ENCODE measurements at regions not wholly inside any gene's neighbourhood (a gene's known extent, or its start where the extent isn't known, plus 50 kb on each side); places are given as distances from the start of the nearest gene placed in this dataset.

DNA sequence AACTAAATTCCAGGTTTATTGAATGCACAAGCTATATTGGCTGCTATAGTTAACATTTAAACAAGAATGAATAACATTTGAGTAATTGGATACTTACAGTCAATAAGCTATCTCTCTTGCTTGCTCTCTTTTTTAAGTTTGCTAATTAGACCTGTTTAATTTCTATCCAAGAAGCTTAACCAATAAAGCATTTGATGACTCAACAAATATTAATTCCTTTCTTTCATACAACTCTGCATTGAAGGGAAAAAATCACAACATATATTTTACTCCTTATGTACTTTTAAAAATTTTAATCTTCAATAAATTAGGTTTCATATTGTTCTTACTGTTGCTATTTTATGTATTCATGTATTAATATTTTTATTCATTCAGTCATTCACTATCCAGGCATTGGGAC, 1552.6 kb upstream of the ADGRL3 start:
- H3K4me3 ChIP-seq (ENCODE audit: low read depth, low read length), result no peak overlapping the region
- no peak for DNase-seq (ENCODE audit: low read depth)
- H3K36me3 ChIP-seq (ENCODE audit: control insufficient read depth, insufficient read depth, low read length), result no peaks in the 10 kb centered on the region
- TF ChIP-seq, protein P1, sequence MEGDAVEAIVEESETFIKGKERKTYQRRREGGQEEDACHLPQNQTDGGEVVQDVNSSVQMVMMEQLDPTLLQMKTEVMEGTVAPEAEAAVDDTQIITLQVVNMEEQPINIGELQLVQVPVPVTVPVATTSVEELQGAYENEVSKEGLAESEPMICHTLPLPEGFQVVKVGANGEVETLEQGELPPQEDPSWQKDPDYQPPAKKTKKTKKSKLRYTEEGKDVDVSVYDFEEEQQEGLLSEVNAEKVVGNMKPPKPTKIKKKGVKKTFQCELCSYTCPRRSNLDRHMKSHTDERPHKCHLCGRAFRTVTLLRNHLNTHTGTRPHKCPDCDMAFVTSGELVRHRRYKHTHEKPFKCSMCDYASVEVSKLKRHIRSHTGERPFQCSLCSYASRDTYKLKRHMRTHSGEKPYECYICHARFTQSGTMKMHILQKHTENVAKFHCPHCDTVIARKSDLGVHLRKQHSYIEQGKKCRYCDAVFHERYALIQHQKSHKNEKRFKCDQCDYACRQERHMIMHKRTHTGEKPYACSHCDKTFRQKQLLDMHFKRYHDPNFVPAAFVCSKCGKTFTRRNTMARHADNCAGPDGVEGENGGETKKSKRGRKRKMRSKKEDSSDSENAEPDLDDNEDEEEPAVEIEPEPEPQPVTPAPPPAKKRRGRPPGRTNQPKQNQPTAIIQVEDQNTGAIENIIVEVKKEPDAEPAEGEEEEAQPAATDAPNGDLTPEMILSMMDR (IDR thresholded peaks at IDR 0.05; ENCODE audit: insufficient read depth, low read length, poor library complexity, severe bottlenecking), result no peak
- no peaks in the 10 kb centered on the region for H3K27me3 ChIP-seq (ENCODE audit: control insufficient read depth, insufficient read depth, low read length)

DNA sequence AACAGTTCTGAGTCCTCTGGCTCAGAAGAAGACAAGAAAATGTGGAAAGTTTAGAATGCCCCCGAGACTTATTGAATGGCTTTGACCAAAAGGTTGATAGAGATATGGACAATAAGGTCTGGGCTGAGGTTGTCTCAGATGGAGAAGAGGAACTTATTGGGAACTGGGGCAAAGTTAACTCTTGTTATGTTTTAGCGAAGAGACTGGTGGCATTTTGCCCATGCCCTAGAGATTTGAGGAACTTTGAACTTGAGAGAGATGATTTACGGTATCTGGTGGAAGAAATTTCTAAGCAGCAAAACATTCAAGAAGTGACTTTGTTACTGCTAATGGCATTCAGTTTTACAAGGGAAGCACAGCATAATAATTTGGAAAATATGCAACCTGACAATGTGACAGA, 1549.3 kb upstream of the ADGRL3 start:
- Histone ChIP-seq H3K36me3 (ENCODE audit: control insufficient read depth, insufficient read depth, low read length) (no peaks in the 10 kb centered on the region), H3K27me3 (ENCODE audit: control insufficient read depth, insufficient read depth, low read length) (no peaks in the 10 kb centered on the region), H3K4me3 (ENCODE audit: low read depth, low read length) (no peak overlapping the region)
- no peak for DNase-seq (ENCODE audit: low read depth)
- TF ChIP-seq, protein P1 (IDR thresholded peaks at IDR 0.05; ENCODE audit: insufficient read depth, low read length, poor library complexity, severe bottlenecking), result no peak

DNA sequence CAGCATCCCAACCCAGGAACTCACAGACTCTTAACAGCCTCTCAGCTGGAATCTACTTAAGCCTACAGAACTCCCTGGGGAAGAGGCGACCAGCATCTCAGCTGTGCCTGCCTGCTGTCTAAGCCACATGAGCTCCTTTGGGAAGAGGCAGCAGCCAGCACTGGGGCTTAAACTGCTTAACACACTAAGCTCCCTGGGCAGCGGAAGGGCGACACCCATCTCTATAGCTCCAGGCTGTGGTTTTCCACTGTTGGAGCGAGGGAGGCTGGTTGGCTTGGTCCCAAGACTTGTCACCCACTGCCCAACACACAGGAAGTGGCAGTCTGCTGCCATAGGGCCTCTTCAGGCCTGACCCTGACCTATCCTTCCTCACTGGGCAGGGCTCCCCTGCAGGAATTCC, 1544.1 kb upstream of the ADGRL3 start:
- Histone ChIP-seq H3K36me3 (ENCODE audit: control insufficient read depth, insufficient read depth, low read length) (no peaks in the 10 kb centered on the region), H3K27me3 (ENCODE audit: control insufficient read depth, insufficient read depth, low read length) (no peaks in the 10 kb centered on the region), H3K4me3 (ENCODE audit: low read depth, low read length) (no peak overlapping the region)
- TF ChIP-seq, protein P1 (IDR thresholded peaks at IDR 0.05; ENCODE audit: insufficient read depth, low read length, poor library complexity, severe bottlenecking), result no peak
- no peak for DNase-seq (ENCODE audit: low read depth)

DNA sequence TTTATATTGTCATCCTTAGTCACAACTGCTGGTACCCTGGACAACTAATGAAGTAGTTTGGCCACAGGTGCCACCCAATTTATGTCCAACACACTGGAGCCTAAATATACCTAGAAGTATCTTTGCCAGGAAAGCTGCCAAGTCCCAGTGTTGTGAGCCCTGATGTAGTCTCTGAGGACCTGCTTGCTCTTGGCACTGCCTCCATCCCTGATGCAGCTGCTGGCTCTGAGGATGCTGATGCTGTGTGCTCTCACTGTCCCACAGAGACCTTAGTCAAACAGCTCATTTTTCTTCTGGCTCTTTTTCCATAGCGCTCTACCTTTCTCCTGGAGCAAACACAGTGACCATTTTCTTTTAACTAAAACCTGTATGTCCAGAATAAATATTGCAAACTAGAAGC, 1535.4 kb upstream of the ADGRL3 start:
- no peaks in the 10 kb centered on the region for H3K27me3 ChIP-seq (ENCODE audit: control insufficient read depth, insufficient read depth, low read length)
- H3K4me3 ChIP-seq (ENCODE audit: low read depth, low read length), result no peak overlapping the region
- DNase-seq (ENCODE audit: low read depth), result no peak
- no peaks in the 10 kb centered on the region for H3K36me3 ChIP-seq (ENCODE audit: control insufficient read depth, insufficient read depth, low read length)
- TF ChIP-seq, protein P1 (IDR thresholded peaks at IDR 0.05; ENCODE audit: insufficient read depth, low read length, poor library complexity, severe bottlenecking), result no peak

DNA sequence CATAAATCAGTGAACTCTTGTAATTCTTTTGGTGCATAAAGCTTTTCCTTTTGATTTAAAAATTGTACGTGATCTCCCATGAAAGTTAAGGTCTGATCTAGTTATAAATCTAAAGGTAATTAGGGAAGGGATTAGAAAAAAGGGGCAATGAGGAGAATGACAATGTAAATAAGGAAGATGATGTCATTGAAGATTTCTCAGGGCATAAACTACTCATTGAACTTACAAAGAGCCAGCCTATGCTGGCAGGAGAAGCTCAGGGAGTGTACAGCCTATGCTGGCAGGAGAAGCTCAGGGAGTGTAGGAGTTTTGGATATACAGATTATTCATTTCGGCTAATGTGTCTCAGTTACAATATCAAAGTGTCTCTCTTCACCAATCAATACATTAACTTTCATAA, 1533.5 kb upstream of the ADGRL3 start:
- TF ChIP-seq, protein P1 (IDR thresholded peaks at IDR 0.05; ENCODE audit: insufficient read depth, low read length, poor library complexity, severe bottlenecking), result no peak
- Histone ChIP-seq H3K27me3 (ENCODE audit: control insufficient read depth, insufficient read depth, low read length) (no peaks in the 10 kb centered on the region), H3K4me3 (ENCODE audit: low read depth, low read length) (no peak overlapping the region), H3K36me3 (ENCODE audit: control insufficient read depth, insufficient read depth, low read length) (no peaks in the 10 kb centered on the region)
- no peak for DNase-seq (ENCODE audit: low read depth)

DNA sequence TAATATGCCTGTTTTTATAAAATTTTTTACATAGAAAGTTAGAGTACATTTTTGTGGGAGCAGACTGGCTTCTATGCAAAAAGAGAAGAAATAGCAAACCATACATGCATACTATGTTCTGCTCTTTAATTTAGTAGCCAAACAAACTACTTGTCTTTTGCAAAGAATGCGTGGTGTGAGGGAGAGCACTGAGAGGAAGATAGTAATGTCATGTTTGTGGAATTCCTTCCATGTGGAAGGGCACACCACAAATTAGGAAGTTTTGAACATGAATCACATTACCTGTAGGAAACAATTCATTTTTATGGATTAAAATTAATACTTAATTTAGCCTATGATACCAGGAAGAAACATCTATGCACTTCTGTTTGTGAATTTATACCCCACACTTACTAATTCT, 1529.1 kb upstream of the ADGRL3 start:
- peak; percentile 0 for DNase-seq (ENCODE audit: low read depth)

More for the DNA sequence above, 1529.1 kb upstream of the ADGRL3 start:
- H3K27me3 ChIP-seq (ENCODE audit: control insufficient read depth, insufficient read depth, low read length), result no peaks in the 10 kb centered on the region
- H3K4me3 ChIP-seq (ENCODE audit: low read depth, low read length), result no peak overlapping the region
- TF ChIP-seq, protein P1 (IDR thresholded peaks at IDR 0.05; ENCODE audit: insufficient read depth, low read length, poor library complexity, severe bottlenecking), result no peak
- H3K36me3 ChIP-seq (ENCODE audit: control insufficient read depth, insufficient read depth, low read length), result no peaks in the 10 kb centered on the region

Measured in kidney epithelial cell (primary cell).